ENCODE measurements at regions not wholly inside any gene's neighbourhood (a gene's known extent, or its start where the extent isn't known, plus 50 kb on each side); places are given as distances from the start of the nearest gene placed in this dataset.

DNA sequence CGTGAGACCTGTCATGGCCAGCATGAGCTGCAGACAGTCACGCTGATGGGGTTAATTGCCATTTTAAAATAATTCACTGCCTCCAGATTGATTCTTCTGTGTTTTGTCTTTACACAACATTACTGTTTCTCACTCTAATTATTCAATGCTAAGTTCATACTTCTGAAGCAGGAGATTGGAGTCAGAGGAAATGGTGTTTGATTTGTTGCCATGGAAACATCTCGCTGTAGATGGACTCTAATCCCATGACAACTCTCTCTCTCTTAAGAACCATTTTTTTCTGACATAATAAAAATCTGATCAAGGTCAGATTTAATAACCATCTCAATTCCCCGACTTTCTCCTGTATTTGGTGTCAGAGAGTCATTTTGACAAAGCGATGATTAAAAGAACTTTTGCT lies 209.0 kb downstream of the IDS start:
- TF ChIP-seq, protein P1, sequence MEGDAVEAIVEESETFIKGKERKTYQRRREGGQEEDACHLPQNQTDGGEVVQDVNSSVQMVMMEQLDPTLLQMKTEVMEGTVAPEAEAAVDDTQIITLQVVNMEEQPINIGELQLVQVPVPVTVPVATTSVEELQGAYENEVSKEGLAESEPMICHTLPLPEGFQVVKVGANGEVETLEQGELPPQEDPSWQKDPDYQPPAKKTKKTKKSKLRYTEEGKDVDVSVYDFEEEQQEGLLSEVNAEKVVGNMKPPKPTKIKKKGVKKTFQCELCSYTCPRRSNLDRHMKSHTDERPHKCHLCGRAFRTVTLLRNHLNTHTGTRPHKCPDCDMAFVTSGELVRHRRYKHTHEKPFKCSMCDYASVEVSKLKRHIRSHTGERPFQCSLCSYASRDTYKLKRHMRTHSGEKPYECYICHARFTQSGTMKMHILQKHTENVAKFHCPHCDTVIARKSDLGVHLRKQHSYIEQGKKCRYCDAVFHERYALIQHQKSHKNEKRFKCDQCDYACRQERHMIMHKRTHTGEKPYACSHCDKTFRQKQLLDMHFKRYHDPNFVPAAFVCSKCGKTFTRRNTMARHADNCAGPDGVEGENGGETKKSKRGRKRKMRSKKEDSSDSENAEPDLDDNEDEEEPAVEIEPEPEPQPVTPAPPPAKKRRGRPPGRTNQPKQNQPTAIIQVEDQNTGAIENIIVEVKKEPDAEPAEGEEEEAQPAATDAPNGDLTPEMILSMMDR (IDR thresholded peaks at IDR 0.05), result no peak
- no peak for TF ChIP-seq EZH2 (IDR thresholded peaks at IDR 0.05; ENCODE audit: borderline replicate concordance, insufficient read depth, low read depth, low read length, poor library complexity, severe bottlenecking)
